GM12864 (cell line): ENCODE measurements at regions not wholly inside any gene's neighbourhood (a gene's known extent, or its start where the extent isn't known, plus 50 kb on each side); places are given as distances from the start of the nearest gene placed in this dataset.
"Not testable (repeated sequence)": the region's sequence is repeated elsewhere in the genome, so short reads cannot be mapped to it uniquely, and the experiment has no call there.

Source experiments
- DNase-seq: peaks from one replicate; pipeline ENCODE4 v3.0.0-alpha.2; 2011; ENCODE audit warnings: low read depth
- H3K4me3 ChIP-seq: 2 replicates; pipeline ENCODE4 v1.5.1; 2011; ENCODE audit warnings: mild to moderate bottlenecking, low read depth, low read length, control low read depth
- CTCF ChIP-seq: IDR thresholded peaks from 2 replicates; pipeline ENCODE4 v1.5.1; 2011; ENCODE audit warnings: low read depth, mild to moderate bottlenecking, moderate library complexity, low read length, control low read depth, inconsistent platforms; ENCODE audit errors: missing control alignments

GRCh38 chr16:13631916-13632315 is 288.0 kb upstream of the ERCC4 start:
- no peak overlapping the region for H3K4me3 ChIP-seq
- no peak for TF ChIP-seq CTCF
- no peak for DNase-seq

- not testable (repeated sequence) for DNase-seq, H3K4me3 ChIP-seq
These were observed 287.4 kb upstream of the ERCC4 start for GRCh38 chr16:13632504-13632903.

- DNase-seq, result no peak
These were observed 286.5 kb upstream of the ERCC4 start for GRCh38 chr16:13633391-13633861.

GRCh38 chr16:13634253-13634652 is 285.7 kb upstream of the ERCC4 start:
- H3K4me3 ChIP-seq, result no peak overlapping the region
- TF ChIP-seq CTCF, result no peak
- no peak for DNase-seq

More at GRCh38 chr16:13633391-13633861, 286.5 kb upstream of the ERCC4 start:
- H3K4me3 ChIP-seq, result no peak overlapping the region
- no peak for TF ChIP-seq CTCF

- DNase-seq, result no peak
- H3K4me3 ChIP-seq, result no peak overlapping the region
- TF ChIP-seq CTCF, result no peak
These were observed 285.0 kb upstream of the ERCC4 start for GRCh38 chr16:13634959-13635358.

- no peak overlapping the region for H3K4me3 ChIP-seq
- no peak for DNase-seq
- no peak for TF ChIP-seq CTCF
These were observed 281.7 kb upstream of the ERCC4 start for GRCh38 chr16:13638218-13638617.

- TF ChIP-seq CTCF, result no peak
- no peak overlapping the region for H3K4me3 ChIP-seq
- no peak for DNase-seq
These were observed 276.5 kb upstream of the ERCC4 start for GRCh38 chr16:13643412-13643811.
